GM18498 (cell line): ENCODE measurements at regions not wholly inside any gene's neighbourhood (a gene's known extent, or its start where the extent isn't known, plus 50 kb on each side); places are given as distances from the start of the nearest gene placed in this dataset.
"Not testable (repeated sequence)": the region's sequence is repeated elsewhere in the genome, so short reads cannot be mapped to it uniquely, and the experiment has no call there.

Experiments used
- ATAC-seq: cut with Tn5 transposase; IDR thresholded peaks from one replicate; pipeline ENCODE4 v1.9.1; 2021; ENCODE audit warnings: mild to moderate bottlenecking, moderate library complexity; ENCODE audit not compliant: unreplicated experiment

- no peak for ATAC-seq
Observed at GRCh38 chr2:219726916-219727315, 99.5 kb downstream of the SLC4A3 start.

- ATAC-seq, result no peak
Observed at GRCh38 chr2:219727771-219728429, 100.5 kb downstream of the SLC4A3 start.

GRCh38 chr2:219728991-219729487 is 101.6 kb downstream of the SLC4A3 start:
- ATAC-seq, result no peak

- ATAC-seq, result no peak
Observed at GRCh38 chr2:219731173-219731572, 103.7 kb downstream of the SLC4A3 start.

- no peak for ATAC-seq
Observed at GRCh38 chr2:219733106-219733505, 105.7 kb downstream of the SLC4A3 start.

- ATAC-seq, result no peak
Observed at GRCh38 chr2:219733746-219734145, 106.3 kb downstream of the SLC4A3 start.

GRCh38 chr2:219736209-219736608 is 108.8 kb downstream of the SLC4A3 start:
- no peak for ATAC-seq

GRCh38 chr2:219737270-219737691 is 109.9 kb downstream of the SLC4A3 start:
- ATAC-seq, result no peak

- ATAC-seq, result no peak
Observed at GRCh38 chr2:219739066-219739465, 111.6 kb downstream of the SLC4A3 start.

- no peak for ATAC-seq
Observed at GRCh38 chr2:219739866-219740440, 112.5 kb downstream of the SLC4A3 start.

GRCh38 chr2:219743548-219743947 is 116.1 kb downstream of the SLC4A3 start:
- no peak for ATAC-seq

GRCh38 chr2:219744066-219744465 is 116.6 kb downstream of the SLC4A3 start:
- no peak for ATAC-seq

- no peak for ATAC-seq
Observed at GRCh38 chr2:219744600-219744999, 117.2 kb downstream of the SLC4A3 start.

- no peak for ATAC-seq
Observed at GRCh38 chr2:219747637-219748036, 120.2 kb downstream of the SLC4A3 start.

- no peak for ATAC-seq
Observed at GRCh38 chr2:219748671-219749570, 121.5 kb downstream of the SLC4A3 start.

- ATAC-seq, result not testable (repeated sequence)
Observed at GRCh38 chr2:219751121-219751520, 123.7 kb downstream of the SLC4A3 start.

- no peak for ATAC-seq
Observed at GRCh38 chr2:219752726-219753125, 125.3 kb downstream of the SLC4A3 start.

- ATAC-seq, result no peak
Observed at GRCh38 chr2:219758907-219759680, 131.7 kb downstream of the SLC4A3 start.

- ATAC-seq, result no peak
Observed at GRCh38 chr2:219759801-219760200, 132.4 kb downstream of the SLC4A3 start.

- ATAC-seq, result no peak
Observed at GRCh38 chr2:219765231-219765911, 137.9 kb downstream of the SLC4A3 start.
